H1 (cell line): ENCODE measurements at regions not wholly inside any gene's neighbourhood (a gene's known extent, or its start where the extent isn't known, plus 50 kb on each side); places are given as distances from the start of the nearest gene placed in this dataset.
A peak's percentile ranks its signal among the peaks of the same experiment; 100 is the strongest.

Source experiments
- CTCF ChIA-PET: fragments of 300-600 bp; sonication (Branson Sonifier 250); formaldehyde crosslinking; loops from one replicate; lab custom pipeline; 2021; ENCODE audit not compliant: partially characterized antibody; lab: Charles Lee
- POLR2A ChIA-PET: fragments of 300-600 bp; sonication (Branson Sonifier 250); formaldehyde crosslinking; loops from one replicate; lab custom pipeline; 2021; ENCODE audit warnings: inconsistent platforms; ENCODE audit not compliant: partially characterized antibody; lab: Charles Lee
- DNase-seq, 2 experiments: peaks; one replicate each; pipeline versions ENCODE4 v3.0.0 to v3.0.0-alpha.2; 2010 to 2022; ENCODE audit warnings: low spot score in 2 of 2, low read depth in 1 of 2, mixed read lengths in 1 of 2
- FAIRE-seq: peaks from 2 replicates; lab custom pipeline; 2011; peaks lifted over from hg19 to GRCh38; lab: Jason Lieb, UNC
- H2AFZ ChIP-seq: 2 replicates; pipeline ENCODE4 v1.8.1; 2012; ENCODE audit warnings: low read length, inconsistent platforms
- H2AK5ac ChIP-seq: 2 replicates; pipeline ENCODE4 v1.6.1; 2013; ENCODE audit warnings: low read depth, low read length
- H2BK120ac ChIP-seq: replicated peaks from 2 replicates; pipeline ENCODE3; 2013; ENCODE audit warnings: low read depth, low read length, inconsistent platforms
- H2BK12ac ChIP-seq: 2 replicates; pipeline ENCODE4 v1.6.1; 2013; ENCODE audit warnings: low read depth, low read length
- H2BK15ac ChIP-seq: 2 replicates; pipeline ENCODE4 v1.6.1; 2013; ENCODE audit warnings: low read length
- H2BK20ac ChIP-seq: 2 replicates; pipeline ENCODE4 v1.6.1; 2013; ENCODE audit warnings: low read length
- H2BK5ac ChIP-seq: 2 replicates; pipeline ENCODE4 v1.6.1; 2013; ENCODE audit warnings: low read depth, low read length
- H3K14ac ChIP-seq: 2 replicates; pipeline ENCODE4 v1.6.1; 2013; ENCODE audit warnings: inconsistent platforms; ENCODE audit not compliant: insufficient read length
- H3K18ac ChIP-seq: 2 replicates; pipeline ENCODE4 v1.6.1; 2013; ENCODE audit warnings: low read length; ENCODE audit errors: extremely low read depth
- H3K23ac ChIP-seq: 2 replicates; pipeline ENCODE4 v1.6.1; 2013; ENCODE audit warnings: inconsistent platforms; ENCODE audit not compliant: insufficient read length
- H3K23me2 ChIP-seq: 2 replicates; pipeline ENCODE4 v1.6.1; 2013; ENCODE audit warnings: low read depth, low read length
- H3K27ac ChIP-seq: 2 replicates; pipeline ENCODE4 v1.6.1; 2011; ENCODE audit warnings: low read depth, low read length, inconsistent platforms
- H3K27me3 ChIP-seq, 4 experiments: replicated peaks in 1 of 4; 1 replicate in 1 of 4; 2 replicates in 3 of 4; pipeline versions ENCODE4 v1.6.1 to v1.8.1; 2011 to 2013; ENCODE audit warnings: low read length in 3 of 4, mild to moderate bottlenecking in 3 of 4, inconsistent platforms in 2 of 4, mixed read lengths in 2 of 4, moderate library complexity in 1 of 4; ENCODE audit not compliant: control insufficient read depth in 3 of 4, insufficient read depth in 3 of 4; ENCODE audit errors: extremely low read depth in 1 of 4
- H3K36me3 ChIP-seq, 4 experiments: 2 replicates each; pipeline versions ENCODE4 v1.6.1 to v1.8.1; 2011 to 2013; ENCODE audit warnings: mild to moderate bottlenecking in 4 of 4, low read length in 3 of 4, moderate library complexity in 2 of 4, control low read depth in 1 of 4, inconsistent platforms in 1 of 4; ENCODE audit not compliant: insufficient read depth in 4 of 4, control insufficient read depth in 2 of 4
- H3K4ac ChIP-seq: replicated peaks from 2 replicates; pipeline ENCODE3; 2013; ENCODE audit warnings: low read length, low read depth, mixed read lengths, inconsistent platforms; ENCODE audit not compliant: insufficient read length
- H3K4me1 ChIP-seq, 4 experiments: replicated peaks in 1 of 4; 1 replicate in 1 of 4; 2 replicates in 3 of 4; pipeline versions ENCODE4 v1.6.1 to v1.8.1; 2011 to 2013; ENCODE audit warnings: low read length in 3 of 4, inconsistent platforms in 2 of 4, mixed read lengths in 1 of 4; ENCODE audit not compliant: insufficient read depth in 4 of 4, control insufficient read depth in 3 of 4
- H3K4me2 ChIP-seq, 2 experiments: 2 replicates each; pipeline versions ENCODE4 v1.6.1 to v1.8.1; 2011 to 2013; ENCODE audit warnings: low read depth in 2 of 2, low read length in 2 of 2, control low read depth in 1 of 2, inconsistent platforms in 1 of 2, mild to moderate bottlenecking in 1 of 2; ENCODE audit not compliant: insufficient read depth in 1 of 2
- H3K4me3 ChIP-seq, 4 experiments: fragments of 200-600, 300-600 bp in 1 of 4; sonication (generic), shearing (Covaris generic), sonication (Bioruptor Twin) in 1 of 4; 2 replicates each; pipeline versions ENCODE4 v1.5.1 to v1.8.1; 2011 to 2016; ENCODE audit warnings: low read length in 4 of 4, low read depth in 3 of 4, control low read depth in 2 of 4, inconsistent platforms in 2 of 4, mild to moderate bottlenecking in 2 of 4, mixed read lengths in 1 of 4, moderate library complexity in 1 of 4; ENCODE audit not compliant: insufficient read depth in 2 of 4; ENCODE audit errors: extremely low read depth in 1 of 4
- H3K56ac ChIP-seq: replicated peaks from 2 replicates; pipeline ENCODE3; 2013; ENCODE audit warnings: low read depth, mild to moderate bottlenecking, mixed read lengths, low read length, inconsistent platforms; ENCODE audit not compliant: insufficient read length
- H3K79me1 ChIP-seq: 2 replicates; pipeline ENCODE4 v1.6.1; 2013; ENCODE audit warnings: low read depth, low read length, control low read depth
- H3K79me2 ChIP-seq, 2 experiments: 2 replicates each; pipeline versions ENCODE4 v1.6.1 to v1.8.1; 2012 to 2013; ENCODE audit warnings: low read length in 2 of 2, mild to moderate bottlenecking in 2 of 2, inconsistent platforms in 1 of 2; ENCODE audit not compliant: insufficient read depth in 2 of 2, control insufficient read depth in 1 of 2
- H3K9ac ChIP-seq, 4 experiments: replicated peaks in 1 of 4; 1 replicate in 1 of 4; 2 replicates in 3 of 4; pipeline versions ENCODE4 v1.6.1 to v1.8.1; 2011 to 2013; ENCODE audit warnings: low read depth in 3 of 4, low read length in 3 of 4, control low read depth in 2 of 4, mild to moderate bottlenecking in 2 of 4, moderate library complexity in 2 of 4, inconsistent platforms in 1 of 4; ENCODE audit errors: extremely low read depth in 1 of 4
- H3K9me3 ChIP-seq, 2 experiments: 2 replicates each; pipeline versions ENCODE4 v1.6.1 to v1.8.1; 2012 to 2013; ENCODE audit warnings: mild to moderate bottlenecking in 2 of 2, moderate library complexity in 2 of 2, control low read depth in 1 of 2, inconsistent platforms in 1 of 2, low read depth in 1 of 2, low read length in 1 of 2, mixed read lengths in 1 of 2; ENCODE audit not compliant: insufficient read depth in 2 of 2
- H4K20me1 ChIP-seq, 2 experiments: replicated peaks in 1 of 2; 2 replicates each; pipeline versions ENCODE3 to v1.8.1; 2011 to 2013; ENCODE audit warnings: inconsistent platforms in 2 of 2, low read length in 2 of 2, mild to moderate bottlenecking in 1 of 2; ENCODE audit not compliant: insufficient read depth in 2 of 2, control insufficient read depth in 1 of 2
- H4K5ac ChIP-seq: 2 replicates; pipeline ENCODE4 v1.6.1; 2013; ENCODE audit warnings: low read length, low read depth, mixed read lengths, inconsistent platforms; ENCODE audit not compliant: insufficient read length
- H4K8ac ChIP-seq: 2 replicates; pipeline ENCODE4 v1.8.0; 2013; ENCODE audit warnings: mild to moderate bottlenecking, moderate library complexity, low read length, inconsistent platforms; ENCODE audit not compliant: insufficient read depth; ENCODE audit errors: extremely low read depth
- H4K91ac ChIP-seq: replicated peaks from 2 replicates; pipeline ENCODE3; 2013; ENCODE audit warnings: low read length, mixed read lengths, inconsistent platforms; ENCODE audit not compliant: insufficient read length
- CHD2 ChIP-seq: IDR thresholded peaks from 2 replicates; pipeline ENCODE4 v1.6.1; 2012; ENCODE audit warnings: low read length, improper control_type of control experiment
- RAD21 ChIP-seq, 2 experiments: IDR thresholded peaks in 1 of 2; conservative IDR thresholded peaks in 1 of 2; 2 replicates each; pipeline ENCODE4 v1.6.1; 2011; ENCODE audit warnings: low read depth in 2 of 2, low read length in 2 of 2, improper control_type of control experiment in 1 of 2, inconsistent platforms in 1 of 2, mild to moderate bottlenecking in 1 of 2, moderate library complexity in 1 of 2
- SP1 ChIP-seq: IDR thresholded peaks from 2 replicates; pipeline ENCODE4 v1.6.1; 2011; ENCODE audit warnings: low read depth, low read length
- WGBS, 2 experiments: shearing (Covaris generic) in 1 of 2; methylation state at CpG; one replicate each; pipeline versions ENCODE4 v1.1.6 to v1.1.7; 2013 to 2015; ENCODE audit warnings: low lambda C conversion rate in 2 of 2, mixed read lengths in 2 of 2, inconsistent platforms in 1 of 2, low coverage in 1 of 2, missing lambda C conversion rate in 1 of 2; ENCODE audit not compliant: insufficient replicate concordance in 2 of 2, insufficient coverage in 1 of 2, insufficient read length in 1 of 2; ENCODE audit errors: extremely low coverage in 1 of 2, missing lambda C conversion rate in 1 of 2; 5-methylcytosine and 5-hydroxymethylcytosine counted together

- no peak overlapping the region for H2AFZ ChIP-seq
- no peaks in the 10 kb centered on the region for H3K36me3 ChIP-seq
- H3K9me3 ChIP-seq = no peaks in the 10 kb centered on the region
- H2AK5ac ChIP-seq = no peak overlapping the region
- H4K91ac ChIP-seq = no peak overlapping the region
- no peak overlapping the region for H2BK15ac ChIP-seq
- no peak overlapping the region for H4K5ac ChIP-seq
- no peak overlapping the region for H3K4me3 ChIP-seq
- FAIRE-seq (peak; percentile 66), DNase-seq (no peak)
- H2BK12ac ChIP-seq = no peak overlapping the region
- no peak overlapping the region for H3K56ac ChIP-seq
- H4K20me1 ChIP-seq = peaks cover 0 to 2% of the 10 kb centered on the region in 2 experiments
- no peaks in the 10 kb centered on the region for H3K79me2 ChIP-seq
- ChIA-PET POLR2A (no interaction called here), CTCF (interaction anchor here (0.6 to 1.7 kb wide), 6 partner anchors 10 to 286 kb away, joined by 3 to 5 read pairs (median 3); no protein-coding TSS in a partner anchor)
- no peaks in the 10 kb centered on the region for H3K79me1 ChIP-seq
- peaks cover 0 to 2% (median 0%) of the 10 kb centered on the region in 4 experiments; a peak in 1 of 7 replicates for H3K27me3 ChIP-seq
- H2BK5ac ChIP-seq = no peak overlapping the region
- H2BK20ac ChIP-seq = no peak overlapping the region
- peaks cover 4% of the 10 kb centered on the region; the same call in 1 of the 2 replicates for H3K23me2 ChIP-seq
- H3K4me1 ChIP-seq = peaks cover 0 to 6% (median 5%) of the 10 kb centered on the region in 4 experiments; a peak in 4 of 7 replicates
- no peak overlapping the region for H3K4ac ChIP-seq
- no peak overlapping the region for H4K8ac ChIP-seq
- no peak overlapping the region for H2BK120ac ChIP-seq
- no peak overlapping the region for H3K4me2 ChIP-seq
- H3K18ac ChIP-seq = no peak overlapping the region
- H3K9ac ChIP-seq = no peak overlapping the region
- H3K14ac ChIP-seq = no peak overlapping the region
- no peak overlapping the region for H3K23ac ChIP-seq
- TF ChIP-seq SP1 (peak; percentile 74), RAD21 (IDR thresholded peaks at IDR 0.05 in 1 of 2, conservative IDR thresholded peaks at IDR 0.05 in 1 of 2; ENCODE audit: low read depth in 2 of 2, low read length in 2 of 2) (no peak), CHD2 (0 out of 2 replicates have a peak, but pooled peaks have one; percentile 22)
- H3K27ac ChIP-seq = no peak overlapping the region
- 79% methylated on average over 8 of the region's 8 CpGs; no CpG with 5 or more reads in 1 of the 2 experiments for WGBS, 2 experiments
These were observed 110.2 kb upstream of the ADRA2C start for GRCh38 chr4:3655963-3656362.
